ENCODE measurements at regions not wholly inside any gene's neighbourhood (a gene's known extent, or its start where the extent isn't known, plus 50 kb on each side); places are given as distances from the start of the nearest gene placed in this dataset.

GRCh38 chr2:88837511-88838160 is 146.2 kb downstream of the RPIA start:
- no peaks in the 10 kb centered on the region for H3K4me1 ChIP-seq (ENCODE audit: control insufficient read depth, low read length)
- H3K4me3 ChIP-seq (ENCODE audit: low read length): no peak overlapping the region
- no peak for TF ChIP-seq CTCF (IDR thresholded peaks at IDR 0.05; ENCODE audit: low read depth, low read length, poor library complexity, severe bottlenecking)
- TF ChIP-seq EZH2phosphoT487 (IDR thresholded peaks at IDR 0.05; ENCODE audit: borderline replicate concordance, low read length): no peak
- peaks cover 6% of the 10 kb centered on the region; the same call in 1 of the 2 replicates for H3K36me3 ChIP-seq (ENCODE audit: control insufficient read depth, low read length)
- H3F3A ChIP-seq (ENCODE audit: control insufficient read depth, insufficient read depth): no peaks in the 10 kb centered on the region
- H3K79me2 ChIP-seq (ENCODE audit: control insufficient read depth, low read length): no peaks in the 10 kb centered on the region; the same call in 1 of the 2 replicates
- no peaks in the 10 kb centered on the region for H3K9me3 ChIP-seq (ENCODE audit: control insufficient read depth, insufficient read depth, low read length)
- no peak overlapping the region for H3K27ac ChIP-seq (ENCODE audit: low read depth, low read length)
- H3K4me2 ChIP-seq (ENCODE audit: low read length): no peak overlapping the region
- no peaks in the 10 kb centered on the region for H3K27me3 ChIP-seq (ENCODE audit: control insufficient read depth, low read length)
- no peaks in the 10 kb centered on the region for H4K20me1 ChIP-seq (ENCODE audit: control insufficient read depth, insufficient read depth, low read depth, low read length)
- no peaks in the 10 kb centered on the region for H3K9me2 ChIP-seq (replicated peaks; ENCODE audit: control insufficient read depth, low read length)

GRCh38 chr2:88838165-88838635 is 146.7 kb downstream of the RPIA start:
- no peaks in the 10 kb centered on the region for H3K4me1 ChIP-seq (ENCODE audit: control insufficient read depth, low read length)
- no peaks in the 10 kb centered on the region for H4K20me1 ChIP-seq (ENCODE audit: control insufficient read depth, insufficient read depth, low read depth, low read length)
- H3F3A ChIP-seq (ENCODE audit: control insufficient read depth, insufficient read depth): no peaks in the 10 kb centered on the region
- TF ChIP-seq CTCF (IDR thresholded peaks at IDR 0.05; ENCODE audit: low read depth, low read length, poor library complexity, severe bottlenecking) (no peak), EZH2phosphoT487 (IDR thresholded peaks at IDR 0.05; ENCODE audit: borderline replicate concordance, low read length) (no peak)
- no peaks in the 10 kb centered on the region for H3K79me2 ChIP-seq (ENCODE audit: control insufficient read depth, low read length)
- no peak overlapping the region for H3K27ac ChIP-seq (ENCODE audit: low read depth, low read length)
- no peak overlapping the region for H3K4me2 ChIP-seq (ENCODE audit: low read length)
- H3K9me3 ChIP-seq (ENCODE audit: control insufficient read depth, insufficient read depth, low read length): no peaks in the 10 kb centered on the region
- no peak overlapping the region for H3K4me3 ChIP-seq (ENCODE audit: low read length)
- no peaks in the 10 kb centered on the region for H3K9me2 ChIP-seq (replicated peaks; ENCODE audit: control insufficient read depth, low read length)
- no peaks in the 10 kb centered on the region for H3K27me3 ChIP-seq (ENCODE audit: control insufficient read depth, low read length)
- H3K36me3 ChIP-seq (ENCODE audit: control insufficient read depth, low read length): 0 out of 2 replicates have a peak, but pooled peaks cover 5% of the 10 kb centered on the region

GRCh38 chr2:88841224-88841929 is 149.9 kb downstream of the RPIA start:
- no peak overlapping the region for H3K27ac ChIP-seq (ENCODE audit: low read depth, low read length)
- no peaks in the 10 kb centered on the region for H3K79me2 ChIP-seq (ENCODE audit: control insufficient read depth, low read length)
- no peaks in the 10 kb centered on the region for H3K27me3 ChIP-seq (ENCODE audit: control insufficient read depth, low read length)
- no peaks in the 10 kb centered on the region for H4K20me1 ChIP-seq (ENCODE audit: control insufficient read depth, insufficient read depth, low read depth, low read length)
- no peaks in the 10 kb centered on the region for H3K4me1 ChIP-seq (ENCODE audit: control insufficient read depth, low read length)
- H3K36me3 ChIP-seq (ENCODE audit: control insufficient read depth, low read length): peaks cover 8% of the 10 kb centered on the region
- H3F3A ChIP-seq (ENCODE audit: control insufficient read depth, insufficient read depth): no peaks in the 10 kb centered on the region
- H3K9me2 ChIP-seq (replicated peaks; ENCODE audit: control insufficient read depth, low read length): no peaks in the 10 kb centered on the region
- no peak overlapping the region for H3K4me3 ChIP-seq (ENCODE audit: low read length)
- TF ChIP-seq CTCF (IDR thresholded peaks at IDR 0.05; ENCODE audit: low read depth, low read length, poor library complexity, severe bottlenecking) (no peak), EZH2phosphoT487 (IDR thresholded peaks at IDR 0.05; ENCODE audit: borderline replicate concordance, low read length) (no peak)
- no peaks in the 10 kb centered on the region for H3K9me3 ChIP-seq (ENCODE audit: control insufficient read depth, insufficient read depth, low read length)
- no peak overlapping the region for H3K4me2 ChIP-seq (ENCODE audit: low read length)

Measured in DOHH2 (cell line).